Peyer's patch (tissue), 4 donors: ENCODE measurements at regions not wholly inside any gene's neighbourhood (a gene's known extent, or its start where the extent isn't known, plus 50 kb on each side); places are given as distances from the start of the nearest gene placed in this dataset.

Experiments used
- POLR2A ChIP-seq, 2 donors: fragments of 450-650 bp; IDR thresholded peaks; one replicate each; pipeline ENCODE4 v1.5.1; 2017; ENCODE audit warnings: antibody characterized with exemption in 2 of 2, mild to moderate bottlenecking in 2 of 2, moderate library complexity in 2 of 2
- TF ChIP-seq, protein P1 (sequence below), 6 experiments: fragments of 450-650 bp in 4 of 6; fragments of 200-600 bp in 2 of 6; sonication (generic) in 1 of 6; IDR thresholded peaks; one replicate each; pipeline ENCODE4 v1.5.1; 2017 to 2019; ENCODE audit warnings: antibody characterized with exemption in 6 of 6, mild to moderate bottlenecking in 3 of 6, moderate library complexity in 1 of 6

DNA sequence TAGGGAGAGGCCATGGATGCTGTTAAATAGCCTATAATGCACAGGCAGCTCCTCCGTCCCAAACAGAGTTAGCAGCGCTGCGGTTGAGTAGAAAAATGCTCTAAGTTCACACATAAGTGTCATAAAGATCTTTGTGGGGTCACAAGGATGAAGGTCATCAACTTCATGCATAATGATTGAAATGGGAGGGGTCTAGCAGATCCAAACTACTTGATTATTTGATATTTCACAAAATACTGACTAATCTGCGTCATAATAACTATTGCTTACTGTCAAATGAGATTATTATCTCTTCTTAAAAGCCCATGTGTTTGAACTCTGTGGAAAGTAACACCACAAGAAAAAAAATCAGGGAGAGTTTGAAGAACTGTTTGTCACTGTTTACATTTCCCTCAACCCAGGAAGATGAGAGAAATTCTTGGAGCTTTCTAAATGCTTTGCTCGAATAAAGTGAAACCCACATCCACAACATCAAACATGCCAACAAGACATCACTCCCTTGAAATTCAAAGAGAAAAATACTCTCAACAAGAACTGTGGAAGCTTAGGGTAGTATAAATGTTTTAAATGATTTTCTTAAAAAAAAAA lies 50.5 kb upstream of the CREB1 start:
- TF ChIP-seq, protein P1, sequence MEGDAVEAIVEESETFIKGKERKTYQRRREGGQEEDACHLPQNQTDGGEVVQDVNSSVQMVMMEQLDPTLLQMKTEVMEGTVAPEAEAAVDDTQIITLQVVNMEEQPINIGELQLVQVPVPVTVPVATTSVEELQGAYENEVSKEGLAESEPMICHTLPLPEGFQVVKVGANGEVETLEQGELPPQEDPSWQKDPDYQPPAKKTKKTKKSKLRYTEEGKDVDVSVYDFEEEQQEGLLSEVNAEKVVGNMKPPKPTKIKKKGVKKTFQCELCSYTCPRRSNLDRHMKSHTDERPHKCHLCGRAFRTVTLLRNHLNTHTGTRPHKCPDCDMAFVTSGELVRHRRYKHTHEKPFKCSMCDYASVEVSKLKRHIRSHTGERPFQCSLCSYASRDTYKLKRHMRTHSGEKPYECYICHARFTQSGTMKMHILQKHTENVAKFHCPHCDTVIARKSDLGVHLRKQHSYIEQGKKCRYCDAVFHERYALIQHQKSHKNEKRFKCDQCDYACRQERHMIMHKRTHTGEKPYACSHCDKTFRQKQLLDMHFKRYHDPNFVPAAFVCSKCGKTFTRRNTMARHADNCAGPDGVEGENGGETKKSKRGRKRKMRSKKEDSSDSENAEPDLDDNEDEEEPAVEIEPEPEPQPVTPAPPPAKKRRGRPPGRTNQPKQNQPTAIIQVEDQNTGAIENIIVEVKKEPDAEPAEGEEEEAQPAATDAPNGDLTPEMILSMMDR (IDR thresholded peaks at IDR 0.05) = no peak
- TF ChIP-seq POLR2A (IDR thresholded peaks at IDR 0.05) = no peak
